ENCODE measurements at regions not wholly inside any gene's neighbourhood (a gene's known extent, or its start where the extent isn't known, plus 50 kb on each side); places are given as distances from the start of the nearest gene placed in this dataset.
"Not testable (repeated sequence)": the region's sequence is repeated elsewhere in the genome, so short reads cannot be mapped to it uniquely, and the experiment has no call there.

DNA sequence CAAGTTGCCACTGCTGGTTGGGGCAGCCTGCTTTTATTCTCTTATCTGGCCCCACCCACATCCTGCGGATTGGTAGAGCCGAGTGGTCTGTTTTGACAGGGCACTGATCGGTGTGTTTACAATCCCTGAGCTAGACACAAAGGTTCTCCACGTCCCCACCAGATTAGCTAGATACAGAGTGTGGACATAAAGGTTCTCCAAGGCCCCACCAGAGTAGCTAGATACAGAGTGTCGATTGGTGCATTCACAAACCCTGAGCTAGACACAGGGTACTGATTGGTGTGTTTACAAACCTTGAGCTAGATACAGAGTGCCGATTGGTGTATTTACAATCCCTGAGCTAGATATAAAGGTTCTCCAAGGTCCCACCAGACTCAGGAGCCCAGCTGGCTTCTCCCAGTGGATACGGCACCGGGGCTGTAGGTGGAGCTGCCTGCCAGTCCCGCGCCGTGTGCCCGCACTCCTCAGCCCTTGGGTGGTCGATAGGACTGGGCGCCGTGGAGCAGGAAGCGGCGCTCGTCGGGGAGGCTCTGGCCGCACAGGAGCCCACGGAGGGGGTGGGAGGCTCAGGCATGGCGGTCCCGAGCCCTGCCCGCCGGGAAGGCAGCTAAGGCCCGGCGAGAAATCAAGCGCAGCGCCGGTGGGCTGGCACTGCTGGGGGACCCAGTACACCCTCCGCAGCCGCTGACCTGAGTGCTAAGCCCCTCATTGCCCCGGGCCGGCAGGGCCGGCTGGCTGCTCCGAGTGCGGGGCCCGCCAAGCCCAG lies 157.8 kb upstream of the PPP1R3A start:
- not testable (repeated sequence) for DNase-seq

DNA sequence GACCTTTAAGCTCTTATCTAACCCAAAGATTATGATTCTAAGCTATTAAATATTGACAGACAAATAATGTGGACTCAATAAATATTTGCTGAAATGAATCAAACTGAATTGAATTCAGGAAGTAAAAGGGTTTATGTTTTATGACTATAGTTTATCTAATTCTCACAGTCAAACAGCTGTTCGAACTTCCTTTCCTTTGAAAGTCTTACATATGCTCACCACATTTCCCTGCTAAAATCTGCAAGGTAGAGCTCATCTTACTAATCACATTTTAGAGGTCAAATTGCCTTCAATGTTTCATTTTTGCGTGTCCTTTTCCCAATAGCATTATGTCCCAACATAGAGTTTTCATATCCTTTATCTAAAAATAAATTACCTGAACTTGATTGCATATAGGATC lies 154.9 kb upstream of the PPP1R3A start:
- peak; percentile 61 for DNase-seq

DNA sequence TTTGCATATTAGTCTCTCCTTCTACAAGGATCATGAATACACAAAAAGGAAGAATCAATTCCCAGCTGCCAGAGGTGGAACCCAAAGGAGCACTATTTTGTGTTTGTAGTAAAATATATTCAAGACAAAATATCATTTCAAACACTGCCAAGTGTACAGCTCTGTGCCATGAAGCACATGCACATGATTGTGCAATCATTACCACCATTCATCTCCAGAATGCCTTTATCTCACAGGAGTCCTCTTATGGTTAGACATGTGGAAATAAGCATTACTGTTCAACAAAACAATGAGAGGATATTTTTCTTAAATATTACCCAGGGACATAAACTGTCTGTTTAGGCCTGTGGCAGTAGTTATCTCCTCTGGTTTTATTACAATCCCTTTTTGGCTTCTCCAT lies 151.4 kb upstream of the PPP1R3A start:
- peak; percentile 73 for DNase-seq

DNA sequence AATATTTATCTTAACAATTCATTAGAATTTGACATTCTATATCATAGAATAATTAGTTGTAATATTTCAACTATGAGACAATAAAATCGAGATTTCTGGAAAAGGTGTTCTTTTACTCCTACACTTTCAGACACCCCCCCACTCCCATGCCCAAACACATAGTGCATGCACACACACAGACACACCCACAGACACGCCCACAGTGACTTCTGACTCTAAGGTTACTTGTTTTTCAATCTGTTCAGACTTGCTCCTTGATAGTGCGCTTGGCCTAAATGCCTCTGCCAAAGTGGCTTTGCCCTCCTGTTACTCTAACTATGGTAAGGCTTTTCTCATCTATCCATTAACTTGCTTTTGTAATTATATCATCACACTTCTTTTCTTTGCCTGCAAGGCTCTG lies 144.0 kb upstream of the PPP1R3A start:
- DNase-seq: peak; percentile 42

DNA sequence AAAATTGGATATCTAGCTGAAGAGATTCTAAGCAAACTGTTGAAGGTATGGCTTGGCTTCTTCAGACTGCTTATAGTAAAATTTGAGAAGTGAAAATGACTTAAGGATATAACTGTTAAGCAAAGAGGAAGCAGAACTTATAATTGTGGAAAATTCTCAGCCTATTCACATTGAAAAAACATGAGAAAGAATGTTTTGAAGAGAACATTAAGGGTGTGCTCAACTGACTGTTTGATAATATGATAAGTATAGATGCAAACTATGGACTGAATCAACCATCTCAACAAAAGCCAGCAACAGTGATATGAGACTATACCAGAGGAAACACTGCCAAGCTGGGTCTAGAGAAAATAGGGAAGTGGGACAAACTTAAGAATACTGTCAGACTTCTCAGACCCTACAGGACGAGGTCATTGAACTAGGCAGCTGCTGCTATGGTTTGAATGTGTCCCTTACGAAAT lies 133.1 kb upstream of the PPP1R3A start:
- peak; percentile 68 for DNase-seq

DNA sequence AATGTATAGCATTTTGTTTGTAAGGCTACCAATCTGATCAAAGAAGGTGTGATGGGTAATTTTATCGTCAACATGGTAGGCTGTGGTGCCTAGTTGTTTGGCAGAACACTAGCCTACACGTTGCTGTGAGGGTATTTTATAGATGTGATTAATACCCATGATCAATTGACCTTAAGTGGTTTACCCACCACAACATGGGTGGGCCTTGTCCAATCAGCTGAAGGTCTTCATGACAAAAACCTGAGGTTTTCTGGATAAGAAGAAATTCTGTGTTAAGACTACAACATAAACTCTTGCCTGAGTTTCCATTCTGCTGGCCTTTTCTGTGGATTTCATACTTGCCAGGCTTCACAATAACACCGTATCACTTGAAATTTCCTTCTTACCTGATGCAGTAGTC lies 131.8 kb upstream of the PPP1R3A start:
- no peak for DNase-seq

DNA sequence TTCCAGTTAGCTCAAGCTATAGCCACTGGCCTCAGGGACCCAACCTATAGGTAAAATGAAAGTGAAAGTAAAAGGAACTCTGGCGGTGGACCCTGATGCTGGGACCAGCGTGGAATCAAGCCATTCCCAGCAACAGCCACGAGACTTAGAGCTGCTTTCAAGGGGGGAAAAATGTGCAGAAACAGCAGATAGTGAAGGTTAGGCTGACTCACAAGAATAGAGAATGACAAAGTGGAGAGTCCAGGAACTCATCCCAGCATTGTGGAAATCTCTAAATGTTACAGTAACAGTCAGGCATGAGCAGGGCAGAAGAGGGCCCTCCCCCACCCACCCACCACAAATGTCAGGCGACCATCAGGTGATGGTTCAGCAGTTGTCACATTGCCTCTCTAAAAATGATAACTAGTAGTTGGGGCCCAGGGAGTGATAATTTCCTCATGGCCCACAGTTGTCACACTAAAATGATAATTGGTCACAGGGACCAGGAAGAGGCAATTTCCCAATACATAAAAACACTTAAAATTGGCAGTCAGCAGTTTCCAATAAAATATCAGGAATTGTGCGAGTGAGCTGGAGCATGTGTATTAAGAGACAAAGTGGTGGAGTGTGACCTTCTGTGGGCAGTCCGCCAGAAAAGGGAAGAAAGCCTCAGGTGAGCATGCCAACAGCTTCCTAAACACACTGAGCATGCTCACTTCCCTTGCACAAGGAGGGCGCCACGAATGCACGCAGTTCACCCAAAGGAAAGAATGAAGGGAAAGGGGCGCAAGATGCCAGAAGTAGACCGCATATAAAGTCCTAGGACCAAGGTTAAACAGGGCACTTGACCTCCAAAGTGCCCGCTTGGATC lies 129.8 kb upstream of the PPP1R3A start:
- peak; percentile 82 for DNase-seq

DNA sequence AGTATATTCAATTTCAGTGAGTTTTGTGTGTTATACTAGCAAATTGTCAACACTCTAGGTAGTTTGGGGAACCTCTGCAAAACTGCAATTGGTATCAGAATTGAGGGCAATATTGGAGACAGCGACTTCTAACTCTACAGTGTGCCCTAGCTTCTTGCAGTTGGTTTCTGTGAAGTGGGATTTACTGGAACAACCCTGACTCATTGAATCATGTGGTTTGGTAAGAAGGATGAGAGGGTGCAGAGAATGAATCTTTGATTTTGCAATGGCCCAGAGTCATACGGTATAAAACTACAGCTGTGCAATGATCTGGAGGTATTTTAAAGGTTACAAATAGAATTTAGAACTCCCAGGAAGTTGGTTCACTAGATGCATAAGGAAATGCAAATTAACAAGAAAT lies 129.1 kb upstream of the PPP1R3A start:
- DNase-seq: peak; percentile 66

DNA sequence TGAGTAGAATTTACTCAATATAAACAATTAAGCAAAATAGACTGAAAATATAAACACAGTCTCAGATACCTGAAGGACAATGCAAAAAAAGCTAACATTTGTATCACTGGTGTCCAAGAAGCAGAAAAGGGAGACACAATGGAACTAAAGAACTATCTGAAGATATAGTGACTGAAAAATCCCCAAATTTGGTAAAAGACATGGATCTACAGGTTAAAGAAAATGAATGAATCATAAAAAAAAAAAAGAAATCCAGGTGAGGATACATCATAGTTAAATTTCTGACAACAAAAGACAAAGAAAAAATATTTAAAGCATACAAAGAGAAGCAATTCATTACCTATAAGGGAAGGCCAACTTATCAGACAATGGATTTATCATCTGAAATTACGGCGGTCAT lies 114.7 kb upstream of the PPP1R3A start:
- DNase-seq: no peak

DNA sequence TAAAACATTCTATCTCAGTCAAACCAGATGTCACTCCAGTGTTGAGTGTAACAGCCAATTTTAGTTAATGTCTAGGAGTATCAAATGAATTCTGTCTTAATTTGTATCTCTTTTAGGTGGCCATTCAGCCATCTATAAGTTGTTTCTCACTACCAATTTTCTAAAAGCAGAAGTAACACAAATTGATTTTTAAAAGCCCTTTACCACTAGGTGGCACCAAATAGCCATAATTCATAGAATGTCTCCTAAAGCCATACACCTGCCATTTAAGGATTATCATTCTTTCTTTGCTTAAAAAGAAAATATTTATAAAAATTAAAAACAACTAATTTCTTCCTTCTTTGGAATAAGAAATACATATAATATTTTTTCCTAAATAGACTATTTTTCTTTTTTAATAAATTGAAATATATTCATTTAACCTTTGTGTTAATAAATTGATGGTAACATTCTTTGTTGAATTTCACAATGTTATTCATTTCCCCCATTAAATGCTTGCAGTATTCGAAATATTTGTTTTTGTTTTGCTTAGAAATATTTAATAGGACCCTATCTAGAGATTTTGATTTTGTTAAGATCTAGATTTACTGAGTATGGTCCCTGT lies 107.8 kb upstream of the PPP1R3A start:
- DNase-seq: peak; percentile 85

DNA sequence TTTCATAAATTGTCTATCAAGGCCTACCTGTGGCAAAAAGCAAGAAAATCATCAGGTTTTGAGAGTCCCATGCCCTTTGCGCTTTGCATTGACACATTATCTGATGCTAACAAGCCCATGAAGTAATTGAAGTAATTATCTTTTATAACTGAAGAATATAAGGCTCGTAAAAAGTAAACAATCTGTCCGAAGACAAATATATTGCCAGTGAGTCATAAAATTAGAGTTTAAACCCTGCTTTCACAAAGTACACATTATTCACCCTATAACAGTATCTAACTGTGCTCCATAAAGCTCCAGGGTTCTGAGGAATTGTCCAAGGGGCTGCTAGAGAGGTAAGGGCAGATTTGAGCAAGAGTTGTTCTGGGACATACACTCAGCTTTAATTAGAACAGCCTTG lies 102.3 kb upstream of the PPP1R3A start:
- no peak for DNase-seq

DNA sequence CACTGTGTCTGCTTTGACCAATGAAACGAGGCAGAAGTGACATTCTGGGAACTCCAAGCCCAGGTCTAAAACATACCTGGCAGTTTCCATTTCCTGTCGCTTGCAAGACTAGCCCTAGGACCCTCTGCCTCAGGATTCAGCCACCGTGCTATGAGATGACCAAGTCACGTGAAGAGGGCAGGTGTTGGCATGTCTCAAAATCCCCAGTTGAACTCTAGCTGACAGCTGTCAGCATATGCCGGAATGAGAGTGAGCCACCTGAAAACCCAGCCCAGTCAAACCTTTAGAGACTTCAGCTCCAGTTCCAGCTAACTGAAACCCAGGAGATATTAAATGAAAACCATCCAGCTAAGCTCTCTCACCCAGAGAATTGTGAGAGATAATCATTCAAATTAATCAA lies 89.9 kb upstream of the PPP1R3A start:
- DNase-seq: no peak

DNA sequence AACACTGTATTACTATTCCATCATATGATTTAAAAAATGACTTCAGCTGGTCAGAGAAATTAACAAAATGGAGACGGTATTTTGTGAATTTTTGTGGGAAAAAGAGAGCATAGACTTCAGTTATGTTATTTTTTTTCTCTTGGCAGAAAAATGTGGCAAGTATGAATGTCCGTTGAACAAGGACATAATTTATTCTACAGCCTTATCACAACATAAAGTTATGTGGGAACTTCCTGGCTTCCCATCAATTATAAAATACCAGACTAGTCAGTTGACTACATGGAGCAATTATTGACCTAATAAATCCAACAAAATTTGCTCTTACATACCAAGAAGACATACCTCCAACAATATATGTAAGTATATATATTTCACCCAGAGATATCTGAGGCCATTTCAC lies 88.6 kb upstream of the PPP1R3A start:
- no peak for DNase-seq

DNA sequence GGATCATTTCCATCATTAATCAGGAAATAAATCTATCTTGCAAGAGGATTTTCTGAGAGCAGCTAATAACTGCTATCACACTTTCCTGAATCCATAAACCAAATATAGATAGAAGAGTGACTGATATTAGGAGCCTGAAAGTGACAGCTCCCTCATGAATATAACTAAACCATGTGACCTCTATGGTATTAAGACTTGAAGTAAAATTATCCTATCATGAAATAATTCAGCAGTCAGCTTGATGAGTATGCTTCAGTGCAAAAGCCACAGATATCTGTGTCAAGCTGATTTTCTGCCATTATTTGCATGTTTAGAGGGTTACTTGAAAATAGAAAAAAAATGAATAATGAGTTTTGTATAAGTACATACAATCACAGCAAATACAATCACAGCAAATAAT lies 80.1 kb upstream of the PPP1R3A start:
- DNase-seq: no peak

DNA sequence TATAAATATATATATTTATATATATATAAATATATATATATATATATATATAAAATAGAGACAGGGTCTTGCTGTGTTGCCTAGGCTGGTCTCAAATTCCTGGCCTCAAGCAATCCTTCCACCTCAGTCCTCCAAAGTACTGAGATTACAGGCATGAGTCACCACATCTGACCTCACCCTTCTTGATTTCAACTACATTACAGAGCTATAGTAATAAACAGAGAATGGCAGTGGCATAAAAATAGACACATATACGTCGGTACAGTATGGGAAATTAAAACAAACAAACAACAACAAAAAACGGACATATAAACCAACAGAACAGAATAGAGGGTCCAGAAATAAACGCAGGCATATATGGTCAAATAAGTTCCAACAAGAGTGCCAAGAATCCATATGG lies 77.6 kb upstream of the PPP1R3A start:
- DNase-seq: no peak

DNA sequence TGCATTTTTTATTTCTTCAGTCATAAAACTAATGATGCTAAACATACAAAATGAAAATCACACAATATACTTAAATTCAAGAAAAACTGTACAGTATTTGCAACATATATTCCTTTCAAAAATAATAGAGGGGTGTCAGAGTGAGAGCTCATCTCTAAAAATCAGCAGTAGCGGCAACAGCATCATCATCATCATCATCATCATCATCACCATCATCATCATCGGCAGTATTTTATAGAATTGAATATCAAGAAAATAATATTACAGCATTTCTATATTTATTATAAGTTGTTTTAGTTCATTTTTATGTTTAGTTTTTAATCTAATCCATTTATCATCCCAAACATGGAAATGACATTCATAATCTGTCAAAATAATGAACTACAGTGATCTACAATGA lies 67.4 kb upstream of the PPP1R3A start:
- no peak for DNase-seq

DNA sequence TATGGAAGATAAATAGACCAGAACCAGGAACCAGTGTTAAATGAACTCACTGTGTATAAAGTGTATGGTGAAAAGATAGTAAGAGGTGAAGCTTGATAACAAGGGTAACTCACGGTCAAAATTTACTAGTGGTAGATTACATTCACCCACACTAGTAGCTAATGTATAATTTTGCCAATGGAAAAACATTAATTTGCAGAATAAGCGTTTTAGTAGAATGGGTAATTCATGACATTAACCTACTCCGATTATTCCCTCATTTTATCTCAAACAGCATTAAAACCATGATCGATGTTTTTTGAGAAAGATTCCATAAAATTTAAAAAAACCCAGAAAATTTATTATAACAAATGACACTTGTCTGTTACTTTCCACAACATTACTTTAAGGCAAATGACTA lies 57.7 kb upstream of the PPP1R3A start:
- no peak for DNase-seq

DNA sequence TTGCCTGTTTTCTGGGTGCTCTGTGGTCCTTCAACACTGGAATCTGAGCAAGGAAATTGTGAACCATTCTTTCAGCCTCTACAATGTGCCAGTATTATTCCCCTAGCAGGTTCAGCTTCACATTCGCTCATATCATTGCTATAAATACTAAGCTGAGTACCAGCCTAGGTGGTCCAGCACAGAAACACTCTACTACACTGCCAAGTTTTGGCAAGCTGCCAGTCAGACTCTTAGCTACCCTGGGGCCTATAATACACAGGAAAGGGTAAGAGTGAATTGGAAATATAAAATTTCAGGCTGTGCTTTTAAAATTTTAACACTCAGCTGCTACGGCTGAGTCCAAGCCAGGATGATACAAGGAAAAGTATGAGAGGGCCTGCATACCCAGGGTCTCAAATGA lies 49.9 kb upstream of the PPP1R3A start:
- no peak for DNase-seq
